ENCODE measurements at regions not wholly inside any gene's neighbourhood (a gene's known extent, or its start where the extent isn't known, plus 50 kb on each side); places are given as distances from the start of the nearest gene placed in this dataset.

GRCh38 chr15:35197754-35198153 lies 112.7 kb upstream of the NANOGP8 start:
- no peak for TF ChIP-seq CTCF (conservative IDR thresholded peaks at IDR 0.05 in 1 of 2, IDR thresholded peaks at IDR 0.05 in 1 of 2; ENCODE audit: low read depth in 1 of 2, low read length in 2 of 2)
- no peak for TF ChIP-seq EZH2 (IDR thresholded peaks at IDR 0.05; ENCODE audit: low read length, missing control alignments)
